Tibial nerve (tissue), 4 donors: ENCODE measurements at regions not wholly inside any gene's neighbourhood (a gene's known extent, or its start where the extent isn't known, plus 50 kb on each side); places are given as distances from the start of the nearest gene placed in this dataset.

Experiments
- CTCF ChIP-seq, 5 experiments: fragments of 200-600 bp in 3 of 5; fragments of 450-650 bp in 2 of 5; sonication (generic) in 3 of 5; IDR thresholded peaks; one replicate each; pipeline ENCODE4 v1.5.1; 2016 to 2019; ENCODE audit warnings: antibody characterized with exemption in 5 of 5, mild to moderate bottlenecking in 3 of 5, moderate library complexity in 2 of 5
- EP300 ChIP-seq, 2 donors: sonication (generic); formaldehyde crosslinking; IDR thresholded peaks; one replicate each; pipeline ENCODE4 v1.6.1; 2017; ENCODE audit warnings: antibody characterized with exemption in 2 of 2, mild to moderate bottlenecking in 1 of 2
- POLR2A ChIP-seq, 2 donors: fragments of 450-650 bp; IDR thresholded peaks; one replicate each; pipeline ENCODE4 v1.6.1; 2017; ENCODE audit warnings: antibody characterized with exemption in 2 of 2, mild to moderate bottlenecking in 2 of 2, moderate library complexity in 2 of 2

GRCh38 chr1:90505806-90506205 is 211.3 kb downstream of the BARHL2 start:
- TF ChIP-seq POLR2A (IDR thresholded peaks at IDR 0.05) = no peak
- TF ChIP-seq CTCF (IDR thresholded peaks at IDR 0.05) = no peak
- TF ChIP-seq EP300 (IDR thresholded peaks at IDR 0.05) = no peak
